ENCODE measurements at regions not wholly inside any gene's neighbourhood (a gene's known extent, or its start where the extent isn't known, plus 50 kb on each side); places are given as distances from the start of the nearest gene placed in this dataset.

DNA sequence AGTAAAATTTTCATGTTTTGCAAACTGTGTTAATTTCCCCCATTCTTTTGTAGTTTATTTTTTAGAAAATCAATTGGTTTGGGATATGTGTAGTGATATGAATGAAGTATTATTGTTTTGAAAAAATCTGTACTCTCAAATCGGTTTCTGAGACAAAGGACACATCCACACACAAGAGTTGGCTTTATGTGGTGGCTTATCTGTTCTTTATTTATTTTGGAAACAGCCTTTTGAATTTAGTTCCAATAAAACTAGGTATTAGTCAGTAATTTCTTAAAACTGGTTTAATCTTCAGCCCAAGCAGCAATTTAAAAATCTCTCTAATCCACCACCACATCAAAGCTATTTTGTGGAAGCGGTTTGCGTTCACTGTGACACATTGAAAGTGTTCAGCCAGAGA, 741.5 kb upstream of the GRM7 start:
- TF ChIP-seq, protein P1, sequence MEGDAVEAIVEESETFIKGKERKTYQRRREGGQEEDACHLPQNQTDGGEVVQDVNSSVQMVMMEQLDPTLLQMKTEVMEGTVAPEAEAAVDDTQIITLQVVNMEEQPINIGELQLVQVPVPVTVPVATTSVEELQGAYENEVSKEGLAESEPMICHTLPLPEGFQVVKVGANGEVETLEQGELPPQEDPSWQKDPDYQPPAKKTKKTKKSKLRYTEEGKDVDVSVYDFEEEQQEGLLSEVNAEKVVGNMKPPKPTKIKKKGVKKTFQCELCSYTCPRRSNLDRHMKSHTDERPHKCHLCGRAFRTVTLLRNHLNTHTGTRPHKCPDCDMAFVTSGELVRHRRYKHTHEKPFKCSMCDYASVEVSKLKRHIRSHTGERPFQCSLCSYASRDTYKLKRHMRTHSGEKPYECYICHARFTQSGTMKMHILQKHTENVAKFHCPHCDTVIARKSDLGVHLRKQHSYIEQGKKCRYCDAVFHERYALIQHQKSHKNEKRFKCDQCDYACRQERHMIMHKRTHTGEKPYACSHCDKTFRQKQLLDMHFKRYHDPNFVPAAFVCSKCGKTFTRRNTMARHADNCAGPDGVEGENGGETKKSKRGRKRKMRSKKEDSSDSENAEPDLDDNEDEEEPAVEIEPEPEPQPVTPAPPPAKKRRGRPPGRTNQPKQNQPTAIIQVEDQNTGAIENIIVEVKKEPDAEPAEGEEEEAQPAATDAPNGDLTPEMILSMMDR (IDR thresholded peaks at IDR 0.05): no peak
- no peak for TF ChIP-seq POLR2AphosphoS5 (IDR thresholded peaks at IDR 0.05)

Data from stomach (tissue), 4 donors.